Astrocyte of the hippocampus (primary cell): ENCODE measurements at regions not wholly inside any gene's neighbourhood (a gene's known extent, or its start where the extent isn't known, plus 50 kb on each side); places are given as distances from the start of the nearest gene placed in this dataset.
"Not testable (repeated sequence)": the region's sequence is repeated elsewhere in the genome, so short reads cannot be mapped to it uniquely, and the experiment has no call there.

Source experiments
- DNase-seq: peaks from one replicate; pipeline ENCODE4 v3.0.0; 2011; ENCODE audit warnings: low read depth, low spot score

- not testable (repeated sequence) for DNase-seq
Measured at GRCh38 chr3:195635262-195635873, 51.6 kb upstream of the APOD start.

GRCh38 chr3:195634426-195635261 lies 50.9 kb upstream of the APOD start:
- DNase-seq, result not testable (repeated sequence)
